ENCODE measurements at regions not wholly inside any gene's neighbourhood (a gene's known extent, or its start where the extent isn't known, plus 50 kb on each side); places are given as distances from the start of the nearest gene placed in this dataset.

DNA sequence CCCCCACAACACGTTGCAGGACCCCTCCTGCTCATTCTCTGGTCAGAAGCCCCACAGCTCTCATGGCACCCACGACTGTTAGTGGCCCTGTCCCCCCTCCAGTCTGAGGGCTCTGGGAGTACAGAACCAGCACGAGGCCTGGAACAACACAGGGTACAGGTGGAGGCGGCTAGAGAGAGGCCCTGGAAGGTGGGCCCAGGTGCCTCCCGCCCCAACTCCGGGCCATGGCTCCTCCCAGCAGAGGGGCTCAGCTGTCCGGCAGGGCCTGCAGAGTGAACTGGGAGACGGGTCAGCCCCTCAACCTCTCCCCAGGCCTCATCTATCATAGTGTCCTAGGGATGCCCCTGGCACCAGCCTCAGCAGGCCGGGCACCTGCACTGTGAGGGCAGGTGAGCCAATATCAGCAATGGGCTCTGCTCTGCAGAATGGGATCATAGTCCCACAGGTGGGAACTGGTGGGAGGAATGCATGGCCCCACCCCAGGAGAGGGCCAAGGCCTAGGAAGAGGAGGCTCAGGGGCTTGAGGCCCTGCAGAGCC is 58.6 kb downstream of the BARX1 start:
- TF ChIP-seq, protein P1, sequence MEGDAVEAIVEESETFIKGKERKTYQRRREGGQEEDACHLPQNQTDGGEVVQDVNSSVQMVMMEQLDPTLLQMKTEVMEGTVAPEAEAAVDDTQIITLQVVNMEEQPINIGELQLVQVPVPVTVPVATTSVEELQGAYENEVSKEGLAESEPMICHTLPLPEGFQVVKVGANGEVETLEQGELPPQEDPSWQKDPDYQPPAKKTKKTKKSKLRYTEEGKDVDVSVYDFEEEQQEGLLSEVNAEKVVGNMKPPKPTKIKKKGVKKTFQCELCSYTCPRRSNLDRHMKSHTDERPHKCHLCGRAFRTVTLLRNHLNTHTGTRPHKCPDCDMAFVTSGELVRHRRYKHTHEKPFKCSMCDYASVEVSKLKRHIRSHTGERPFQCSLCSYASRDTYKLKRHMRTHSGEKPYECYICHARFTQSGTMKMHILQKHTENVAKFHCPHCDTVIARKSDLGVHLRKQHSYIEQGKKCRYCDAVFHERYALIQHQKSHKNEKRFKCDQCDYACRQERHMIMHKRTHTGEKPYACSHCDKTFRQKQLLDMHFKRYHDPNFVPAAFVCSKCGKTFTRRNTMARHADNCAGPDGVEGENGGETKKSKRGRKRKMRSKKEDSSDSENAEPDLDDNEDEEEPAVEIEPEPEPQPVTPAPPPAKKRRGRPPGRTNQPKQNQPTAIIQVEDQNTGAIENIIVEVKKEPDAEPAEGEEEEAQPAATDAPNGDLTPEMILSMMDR (IDR thresholded peaks at IDR 0.05): no peak
- TF ChIP-seq POLR2A (IDR thresholded peaks at IDR 0.05): no peak

All from stomach (tissue), 4 donors.